ENCODE measurements at regions not wholly inside any gene's neighbourhood (a gene's known extent, or its start where the extent isn't known, plus 50 kb on each side); places are given as distances from the start of the nearest gene placed in this dataset.

DNA sequence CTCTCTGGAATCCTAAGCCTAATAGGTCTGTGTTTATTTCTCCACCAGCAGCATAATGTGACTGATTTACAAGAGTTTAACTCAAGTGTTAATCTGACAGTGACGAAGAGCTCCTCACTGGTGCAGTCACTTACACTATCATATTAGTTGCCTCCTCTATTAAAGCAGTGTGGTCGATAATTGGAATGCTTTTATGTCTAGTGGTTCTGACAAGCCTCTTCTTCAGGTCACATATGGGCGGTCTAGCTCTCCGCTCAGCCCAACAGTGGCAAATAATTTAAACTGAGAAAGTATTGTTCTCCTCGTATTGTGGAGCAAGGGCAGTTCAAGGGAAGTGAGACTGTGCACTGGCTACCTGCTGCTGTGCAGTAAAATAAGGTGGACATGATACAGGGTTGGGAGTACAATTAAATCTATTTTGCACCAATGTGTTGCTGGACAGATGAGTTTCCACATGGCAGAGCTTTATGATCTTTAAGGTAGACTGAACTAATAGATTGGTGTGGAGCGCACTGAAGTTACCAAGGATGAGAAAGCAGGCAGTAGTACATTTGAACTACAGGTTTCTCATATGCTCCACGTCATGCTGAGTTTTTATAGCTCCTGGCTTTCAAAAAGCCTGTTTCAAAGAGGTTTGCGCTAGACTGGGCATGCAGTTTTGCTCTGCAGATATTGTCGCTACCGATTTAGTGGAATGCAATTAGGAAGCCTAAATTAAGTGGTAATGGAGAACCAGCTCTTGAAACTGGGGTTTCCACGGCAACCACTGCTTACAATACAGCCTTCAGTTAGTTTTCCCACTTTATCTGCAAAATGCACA is 151.7 kb upstream of the POU3F3 start:
- peak; percentile 49 for DNase-seq (ENCODE audit: low spot score)

DNA sequence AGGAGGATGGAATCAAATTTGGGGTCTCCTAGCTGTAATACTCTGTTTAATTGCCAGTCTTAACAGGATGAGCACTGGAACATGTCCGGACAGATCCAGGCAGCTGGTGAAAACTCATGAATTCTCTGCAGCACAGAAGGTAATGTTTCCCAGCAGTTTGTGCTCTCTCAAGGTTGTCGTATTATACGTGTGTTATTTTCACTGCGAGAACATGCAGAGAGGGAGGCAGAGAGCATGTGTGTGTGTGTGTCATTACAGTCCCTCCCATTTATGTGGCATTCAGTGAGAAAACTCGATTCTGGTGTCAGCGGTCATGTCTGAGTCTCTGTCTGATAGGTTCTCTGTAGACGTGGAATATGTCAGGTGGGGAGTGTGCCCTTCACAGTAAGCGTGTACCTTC is 150.2 kb upstream of the POU3F3 start:
- no peak for DNase-seq (ENCODE audit: low spot score)

DNA sequence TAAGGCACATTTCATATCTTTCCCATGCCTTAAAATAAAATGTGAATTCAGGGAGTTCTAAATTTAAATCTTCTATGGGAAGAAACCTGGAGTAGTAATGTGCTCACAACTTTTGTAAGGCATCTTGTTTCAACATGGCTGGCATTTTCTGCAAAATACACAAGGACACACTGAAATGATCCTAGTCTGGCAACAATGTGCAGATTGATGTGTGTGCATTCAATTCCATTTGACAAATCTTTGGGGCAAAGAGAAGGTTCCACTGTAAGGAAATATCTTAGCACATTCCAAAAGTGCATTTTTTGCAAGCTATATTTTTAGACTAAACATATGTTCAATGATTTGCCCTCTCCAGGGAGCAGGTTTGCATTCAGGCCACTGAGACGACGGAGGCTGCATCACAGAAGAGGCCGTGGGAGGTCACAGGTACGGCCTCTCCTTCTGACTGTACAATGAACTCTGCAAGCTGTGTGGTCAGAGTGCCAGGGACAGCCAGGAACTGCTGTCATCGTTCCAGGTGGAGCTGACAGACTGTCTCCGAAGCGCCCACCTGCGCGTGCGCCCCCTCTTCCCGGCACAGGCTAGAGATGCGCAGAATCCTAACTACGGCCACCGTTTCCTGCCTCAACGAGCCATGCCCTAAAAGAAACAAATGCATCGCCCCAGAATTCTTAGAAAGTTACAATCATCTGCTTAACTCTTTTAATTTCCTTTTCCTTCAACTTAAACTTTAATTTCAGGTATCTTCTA is 149.2 kb upstream of the POU3F3 start:
- DNase-seq (ENCODE audit: low spot score): no peak

DNA sequence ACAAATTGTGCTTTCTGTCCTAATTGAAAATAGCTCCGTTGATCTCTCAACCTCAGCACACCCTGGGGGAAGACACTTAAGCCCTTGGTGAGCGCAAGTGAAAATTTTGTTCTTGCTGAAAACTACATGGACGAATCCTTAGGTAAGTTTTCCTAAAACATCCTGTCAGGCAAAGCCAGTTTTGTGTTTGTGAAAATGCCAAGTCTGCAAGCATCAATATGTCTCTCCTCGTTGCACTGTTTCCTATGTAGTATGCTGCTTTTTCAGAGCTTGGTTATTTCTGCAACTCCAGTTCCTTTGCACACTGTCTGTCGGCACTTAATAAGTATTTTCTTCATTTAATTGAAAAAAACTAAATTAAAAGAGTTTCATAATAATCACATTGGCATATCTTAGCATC is 146.9 kb upstream of the POU3F3 start:
- no peak for DNase-seq (ENCODE audit: low spot score)

DNA sequence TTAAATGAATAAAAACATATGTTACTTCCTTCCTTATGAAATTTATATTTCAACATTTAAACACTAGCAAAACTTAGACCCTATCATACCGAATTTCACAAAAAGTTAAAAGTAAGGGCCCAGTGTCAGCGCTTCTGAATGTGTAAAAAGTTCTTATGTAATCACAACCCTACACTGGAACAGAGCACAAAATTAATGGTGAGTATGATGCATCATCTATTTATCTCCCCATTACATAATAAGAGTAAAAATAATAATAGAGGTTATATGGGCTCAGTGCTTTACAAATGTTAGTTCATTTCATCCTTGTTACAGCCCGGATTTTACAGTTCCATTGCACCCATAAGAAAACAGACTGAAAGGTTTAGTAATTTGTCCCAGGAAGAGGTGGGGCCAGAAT is 144.9 kb upstream of the POU3F3 start:
- DNase-seq (ENCODE audit: low spot score): no peak

DNA sequence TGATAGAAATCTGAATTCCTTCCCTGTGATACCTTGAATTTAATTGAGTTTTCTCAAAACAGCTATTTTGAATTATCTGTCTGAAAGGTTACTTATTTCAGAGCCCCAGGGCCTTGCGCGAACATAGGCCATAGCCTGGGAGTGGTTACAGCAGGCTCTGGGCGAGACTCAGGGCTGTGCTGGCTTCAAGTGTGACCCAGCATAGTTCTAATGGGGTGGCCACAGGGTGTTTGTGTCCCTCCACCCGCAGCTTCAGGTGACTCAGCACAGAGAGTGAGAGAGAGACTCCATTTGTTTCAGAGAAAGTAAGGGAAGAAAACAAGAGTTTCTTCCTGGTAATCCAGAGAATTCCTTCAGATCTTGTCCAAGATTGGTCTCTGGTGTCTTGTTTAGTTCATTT is 137.9 kb upstream of the POU3F3 start:
- DNase-seq (ENCODE audit: low spot score): no peak

DNA sequence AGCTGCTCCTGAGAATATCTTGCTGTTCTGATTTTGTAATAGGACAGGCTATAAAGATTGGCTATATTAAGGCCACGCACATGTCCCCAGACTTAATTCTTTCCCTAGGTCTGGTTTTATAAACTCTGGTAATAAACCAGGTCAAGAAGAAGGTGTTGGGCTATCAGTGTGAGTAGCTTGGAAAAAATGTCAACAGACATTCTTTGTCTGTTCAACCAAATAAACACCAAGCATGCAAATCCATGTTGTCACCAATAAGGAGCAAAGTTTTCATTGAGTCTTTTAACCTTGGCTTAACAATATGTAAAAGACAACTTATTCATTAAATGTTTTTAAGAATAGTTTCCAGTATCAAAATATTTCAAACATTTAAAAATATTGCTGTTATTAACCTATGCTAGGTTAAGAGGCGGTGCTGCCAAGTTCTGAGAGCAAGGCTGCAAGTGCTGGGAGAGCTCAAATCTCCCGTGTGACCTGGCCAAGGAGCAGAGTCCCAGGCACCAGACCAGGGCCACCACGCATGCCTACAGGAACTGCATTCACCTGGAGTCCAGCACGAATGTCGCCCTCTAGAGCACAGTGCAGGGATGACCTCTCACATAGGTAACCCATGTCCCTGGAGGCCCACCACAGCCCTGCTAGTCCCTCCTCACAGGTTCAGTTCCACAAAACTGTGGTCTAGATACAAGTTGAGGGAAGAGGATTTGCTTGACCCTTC is 120.5 kb upstream of the POU3F3 start:
- DNase-seq (ENCODE audit: low spot score): peak; percentile 62

DNA sequence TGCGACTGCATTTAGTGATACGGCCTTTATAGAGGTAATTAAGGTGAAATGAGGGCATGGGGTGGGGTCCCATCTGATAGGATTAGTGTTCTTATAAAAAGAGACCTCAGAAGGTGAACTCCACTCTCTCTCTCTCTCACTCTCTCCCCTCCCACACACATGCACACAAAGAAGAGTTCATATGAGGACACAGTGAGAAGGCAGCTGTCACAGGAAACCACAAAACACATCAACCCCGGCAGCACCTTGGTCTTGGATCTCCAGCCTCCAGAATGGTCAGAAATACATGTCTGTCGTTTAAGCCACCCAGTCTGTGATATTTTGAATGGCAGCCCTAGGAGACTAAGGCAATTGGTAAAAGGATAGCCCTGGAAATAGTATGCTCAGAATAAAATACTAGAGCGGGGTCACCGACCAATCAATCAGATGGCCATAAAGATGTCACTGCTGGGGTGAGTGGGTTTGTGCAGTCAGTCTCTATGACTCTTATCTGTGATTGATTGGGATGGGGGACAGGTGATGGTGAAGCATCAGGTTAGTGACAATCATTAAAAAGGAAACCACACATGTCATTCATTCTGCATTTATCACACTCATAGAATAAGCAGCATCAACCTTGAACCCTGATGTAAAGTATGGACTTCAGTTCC is 118.9 kb upstream of the POU3F3 start:
- peak; percentile 63 for DNase-seq (ENCODE audit: low spot score)

DNA sequence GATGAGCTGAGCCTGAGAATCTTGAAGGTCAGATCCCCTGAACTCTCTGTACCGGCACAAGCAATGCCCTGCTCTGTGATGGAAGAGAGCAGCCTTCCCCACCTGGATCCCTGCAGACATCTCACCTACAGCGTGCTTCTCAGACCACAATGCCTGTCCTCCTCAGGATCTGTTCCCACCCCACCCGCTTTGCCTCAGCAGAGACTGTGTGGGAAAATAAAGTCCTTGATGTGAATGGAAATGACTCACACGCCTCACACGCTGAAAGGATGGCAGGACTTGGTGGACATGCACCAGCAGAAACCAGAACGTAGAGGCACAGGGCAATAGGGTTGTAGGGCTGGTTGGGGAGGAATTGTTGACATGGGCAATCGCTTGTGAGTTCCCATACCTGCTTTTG is 117.9 kb upstream of the POU3F3 start:
- DNase-seq (ENCODE audit: low spot score): peak; percentile 27

DNA sequence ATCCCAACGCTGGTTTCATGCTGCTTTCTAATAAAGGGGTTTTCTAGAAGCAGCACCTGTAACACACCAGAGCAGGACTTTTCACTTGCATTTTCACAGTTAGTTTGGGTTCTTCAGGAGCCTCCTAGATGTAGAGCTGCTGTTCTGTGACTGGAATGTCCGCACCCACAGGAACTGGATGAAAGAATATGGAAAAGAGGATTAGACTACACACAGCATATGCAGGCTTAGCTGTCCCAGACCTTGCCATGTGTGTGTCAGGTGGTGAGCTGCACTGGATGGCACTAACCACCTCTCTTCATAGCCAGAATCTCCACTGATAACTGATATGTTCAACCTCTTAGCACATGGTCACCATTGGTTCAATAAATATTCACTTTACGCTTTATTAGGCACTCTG is 112.1 kb upstream of the POU3F3 start:
- DNase-seq (ENCODE audit: low spot score): no peak

DNA sequence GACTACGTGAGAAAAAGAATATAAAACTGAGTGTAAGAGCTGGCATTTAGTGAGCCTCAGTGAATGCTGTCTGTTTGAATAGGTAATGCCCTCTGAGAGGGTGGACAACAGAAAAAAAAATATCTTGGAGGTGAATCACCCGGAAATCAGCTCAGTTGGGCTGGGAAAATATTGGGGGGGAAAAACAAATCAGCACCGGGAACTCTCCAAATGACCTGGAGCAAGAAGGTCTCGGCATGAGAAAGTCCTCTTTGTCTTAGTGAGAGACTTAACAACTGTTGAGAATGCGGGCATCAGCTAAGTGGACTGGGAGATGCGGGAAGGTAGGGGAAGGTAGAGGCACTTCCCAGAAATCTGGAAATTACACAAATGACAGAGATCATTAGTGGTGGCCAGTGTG is 109.4 kb upstream of the POU3F3 start:
- DNase-seq (ENCODE audit: low spot score): no peak

DNA sequence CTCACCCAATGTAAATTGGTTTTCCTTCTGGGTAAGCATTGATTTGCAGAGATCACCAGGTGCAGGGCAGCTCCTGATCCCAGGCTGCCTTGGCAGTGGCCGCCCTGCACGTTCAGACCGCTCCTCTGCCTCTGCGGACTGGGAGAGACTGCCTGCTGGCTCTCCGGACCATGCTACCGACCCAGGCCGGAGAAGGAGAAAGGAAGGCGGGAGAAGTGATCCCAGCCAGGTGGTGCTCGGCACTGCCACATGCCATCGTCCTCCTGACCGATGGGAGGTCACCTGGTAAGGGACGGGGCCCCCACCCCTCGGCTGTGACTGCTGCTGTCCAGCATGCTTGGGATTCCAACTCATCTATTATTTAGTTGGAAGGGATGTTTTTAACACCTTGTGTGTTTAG is 108.1 kb upstream of the POU3F3 start:
- DNase-seq (ENCODE audit: low spot score): no peak

DNA sequence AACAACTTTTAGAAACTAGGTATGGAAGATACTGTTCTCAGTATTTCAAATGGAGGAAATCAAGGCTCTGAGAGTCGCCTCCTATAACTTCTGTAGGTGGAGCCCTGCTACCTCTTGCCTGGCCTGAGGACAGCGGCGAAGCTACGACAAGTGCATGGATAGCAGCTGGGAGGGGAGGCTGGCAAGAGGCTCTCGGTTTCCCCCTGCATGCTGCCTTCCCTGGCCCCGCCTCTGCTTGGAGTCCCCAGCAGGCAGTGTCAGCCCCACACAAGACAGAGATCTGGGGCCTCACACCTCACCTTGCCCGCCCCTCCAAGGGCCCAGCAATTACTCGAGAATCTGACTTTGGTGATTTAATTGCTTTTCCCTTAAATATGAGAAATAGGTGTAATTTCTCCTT is 107.6 kb upstream of the POU3F3 start:
- no peak for DNase-seq (ENCODE audit: low spot score)

DNA sequence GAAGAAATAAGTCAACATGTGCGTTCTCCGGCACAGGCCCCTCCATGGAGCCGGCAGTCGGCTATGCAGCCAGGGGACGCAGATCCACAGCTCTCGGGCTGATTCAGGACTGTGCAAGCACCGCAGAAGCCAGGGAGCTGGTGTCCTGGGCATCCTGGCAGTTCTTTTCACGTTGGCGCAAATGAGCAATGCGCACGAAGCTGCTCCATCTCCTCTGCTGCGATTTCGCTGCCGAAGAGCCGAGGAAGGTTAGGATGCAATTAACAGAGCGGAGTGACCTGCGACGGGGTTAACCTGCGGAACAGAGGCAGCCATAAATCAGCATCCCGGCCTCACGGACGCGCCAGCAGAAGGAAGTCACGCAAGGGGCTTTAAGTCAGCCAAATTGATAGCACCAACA is 107.1 kb upstream of the POU3F3 start:
- DNase-seq (ENCODE audit: low spot score): no peak

DNA sequence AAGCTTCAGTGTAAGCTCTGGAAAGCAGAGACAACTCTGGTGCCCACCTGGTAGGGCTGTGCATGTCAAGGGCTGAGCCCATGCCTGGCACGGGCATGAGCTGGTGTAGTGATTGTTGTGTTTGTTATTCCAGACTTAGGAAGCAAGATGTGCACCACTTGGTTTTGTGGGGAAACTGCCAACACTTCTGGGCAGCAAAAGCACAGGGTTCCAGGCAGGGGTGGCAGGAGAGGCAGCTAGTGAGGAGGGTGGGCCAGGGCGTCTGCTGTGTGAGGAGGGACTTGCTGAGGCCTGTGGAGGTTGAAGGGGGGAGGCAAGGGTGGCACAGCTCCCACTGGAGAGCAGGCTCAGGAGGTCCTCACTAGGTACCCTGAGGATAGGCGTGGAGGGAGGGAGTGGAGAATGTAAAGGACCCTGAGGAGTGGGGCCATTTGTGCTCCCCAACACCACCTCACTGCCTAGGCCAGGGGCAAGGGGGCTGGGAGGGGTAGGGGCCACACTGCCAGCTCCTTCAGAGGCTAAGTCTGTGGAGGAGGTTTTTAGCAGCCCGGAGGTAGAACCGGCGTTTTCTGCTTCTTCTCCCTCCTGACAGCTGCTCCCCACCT is 104.0 kb upstream of the POU3F3 start:
- no peak for DNase-seq (ENCODE audit: low spot score)

DNA sequence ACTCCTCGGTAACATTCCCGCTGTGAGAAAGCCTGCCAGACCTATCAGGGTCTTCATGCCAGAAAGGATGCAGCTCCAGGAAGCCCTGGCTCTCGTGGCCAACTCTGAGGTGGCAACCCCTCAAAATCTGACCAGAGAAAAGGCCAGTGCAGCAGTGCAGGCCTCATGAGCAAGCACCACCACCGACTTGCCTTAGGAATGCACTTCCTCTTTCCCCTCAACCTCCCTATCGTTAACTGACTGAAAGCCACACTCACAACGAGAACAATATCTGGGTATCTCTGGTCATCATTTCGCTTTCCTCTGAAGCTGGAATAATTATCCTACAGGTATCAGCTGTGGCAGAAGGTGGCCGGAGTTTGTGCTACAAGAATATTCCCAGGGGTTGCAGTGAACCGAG is 101.4 kb upstream of the POU3F3 start:
- DNase-seq (ENCODE audit: low spot score): no peak

DNA sequence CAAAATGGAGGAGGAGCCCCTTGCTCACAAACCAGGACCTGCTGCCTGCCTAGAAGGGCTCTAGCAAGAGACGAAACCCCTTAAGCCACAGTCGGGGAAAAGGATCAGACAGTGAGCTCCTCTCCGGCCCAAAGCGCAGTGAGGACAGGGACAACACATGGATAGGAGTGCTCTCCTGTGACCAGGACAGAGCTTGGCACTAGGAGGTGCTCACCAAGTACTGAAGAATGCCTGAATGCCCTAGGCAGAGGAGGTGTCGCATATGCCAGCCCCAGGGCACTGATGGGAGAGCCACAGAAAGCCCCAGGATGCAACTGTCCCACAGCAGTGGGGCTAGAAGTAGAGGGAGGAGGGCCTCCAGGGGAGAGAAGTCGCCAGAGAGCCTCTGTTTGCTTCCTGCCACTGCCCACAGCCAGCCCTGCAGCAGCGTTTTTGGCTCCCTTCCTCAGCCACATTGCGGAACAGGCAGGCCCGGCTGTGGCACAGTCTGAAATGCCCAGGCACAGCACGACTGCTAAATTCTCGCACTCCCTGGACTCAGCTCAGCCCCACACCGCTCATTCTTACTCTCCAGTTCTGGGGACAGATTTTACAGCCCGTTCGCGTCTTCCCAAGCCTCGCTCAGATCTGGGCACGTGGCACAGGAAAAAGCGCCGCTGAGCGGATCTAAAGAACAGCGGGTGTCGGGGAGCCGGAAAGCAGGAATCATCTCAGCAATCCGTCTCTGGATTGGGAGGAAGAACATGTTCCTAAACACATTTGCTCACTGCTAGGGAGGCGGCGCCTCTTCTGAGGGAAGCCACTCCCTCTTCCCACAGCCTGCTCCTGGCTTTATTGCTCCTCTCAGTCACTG is 98.7 kb upstream of the POU3F3 start:
- DNase-seq (ENCODE audit: low spot score): no peak

DNA sequence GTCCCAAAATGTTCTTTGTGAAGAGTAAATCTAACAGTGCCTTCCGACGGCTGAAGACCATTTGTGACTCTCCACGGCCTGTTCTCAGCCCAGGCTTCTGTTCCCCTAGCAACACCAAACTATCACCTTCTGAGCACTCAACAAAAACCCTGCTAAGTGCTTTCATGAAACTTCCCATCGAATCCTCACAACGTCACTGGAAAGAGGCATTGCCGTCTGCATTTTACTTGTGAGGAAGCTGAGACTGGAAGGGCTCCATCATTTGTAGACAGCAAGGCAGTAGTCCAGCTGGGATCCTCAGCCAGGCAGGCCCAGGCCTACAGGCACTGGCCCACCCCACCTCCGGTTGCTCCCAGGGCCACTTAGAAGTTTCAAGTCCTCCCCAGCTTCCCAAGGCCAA is 97.8 kb upstream of the POU3F3 start:
- no peak for DNase-seq (ENCODE audit: low spot score)

DNA sequence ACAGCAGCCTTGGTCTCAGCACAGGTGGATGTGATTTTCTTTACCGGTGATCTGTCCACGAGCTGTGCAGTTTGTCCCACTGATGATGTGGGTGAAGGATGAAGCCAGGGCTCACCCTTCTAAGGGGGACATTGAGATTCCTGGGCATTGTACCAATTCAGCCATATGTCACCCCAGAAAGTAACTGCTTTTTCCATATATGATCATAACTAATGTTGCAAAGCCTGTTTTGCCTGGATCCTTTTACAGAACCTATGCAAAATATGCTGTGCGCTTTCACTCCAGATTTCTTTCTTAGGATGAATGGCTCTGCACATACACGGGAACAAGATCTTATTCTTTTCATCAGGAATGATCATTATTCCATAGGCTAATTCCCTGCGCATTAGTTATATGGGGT is 96.9 kb upstream of the POU3F3 start:
- DNase-seq (ENCODE audit: low spot score): no peak

DNA sequence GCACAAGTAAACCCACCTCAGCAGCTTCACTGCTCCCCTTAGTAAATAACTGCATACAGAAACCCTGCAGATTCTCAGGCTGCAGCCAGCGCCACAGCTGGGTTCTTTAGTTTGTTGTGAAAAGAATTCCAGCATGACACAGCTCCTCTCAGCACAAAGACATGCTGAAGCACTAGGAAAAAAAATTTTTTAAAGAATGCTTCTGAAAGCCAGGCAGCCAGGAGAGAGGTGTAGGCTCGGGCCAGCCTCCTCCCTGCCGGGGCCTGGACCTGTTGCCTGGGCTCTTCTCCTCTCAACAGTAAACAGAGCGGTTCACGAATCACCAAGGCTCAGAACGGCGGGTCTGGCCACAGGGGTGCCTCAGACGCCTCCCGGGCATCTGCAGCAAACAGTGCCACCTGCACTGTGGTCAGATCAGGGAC is 95.7 kb upstream of the POU3F3 start:
- DNase-seq (ENCODE audit: low spot score): peak; percentile 38

DNA sequence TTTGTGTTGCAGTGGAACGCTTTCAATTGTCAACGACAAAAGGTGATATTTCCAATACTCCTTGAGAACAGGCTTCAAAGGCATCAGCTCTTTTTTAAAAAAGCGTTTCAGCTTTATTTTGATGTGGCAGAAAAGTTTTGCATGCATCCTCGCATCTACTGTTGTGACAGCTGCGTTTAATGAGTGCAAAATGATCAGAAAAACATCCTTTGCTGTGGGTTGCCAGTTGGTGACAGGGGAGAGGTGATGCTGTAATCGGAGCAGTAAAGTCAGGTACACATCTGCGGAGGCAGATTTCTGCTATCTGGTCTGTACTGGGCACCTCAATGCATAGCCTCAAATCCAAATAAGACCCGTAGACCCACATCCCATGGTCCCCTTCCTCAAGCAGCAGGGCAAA is 91.9 kb upstream of the POU3F3 start:
- DNase-seq (ENCODE audit: low spot score): no peak
